ENCODE measurements at regions not wholly inside any gene's neighbourhood (a gene's known extent, or its start where the extent isn't known, plus 50 kb on each side); places are given as distances from the start of the nearest gene placed in this dataset.

- dilution Hi-C loops (cut with MboI; ENCODE audit: extremely low pct_ligation_motif_present, low sequenced_read_pairs): no loop called here
- no peaks in the 10 kb centered on the region for H3K36me3 ChIP-seq (ENCODE audit: control insufficient read depth in 2 of 2, extremely low read depth in 1 of 2, insufficient read depth in 2 of 2, low read length in 2 of 2)
- POLR2A ChIA-PET: no interaction called here
- intact Hi-C loops (cut with micrococcal nuclease): no loop called here
- H3K4me2 ChIP-seq (ENCODE audit: insufficient read depth, low read length): no peak overlapping the region
- H3K9ac ChIP-seq (replicated peaks; ENCODE audit: extremely low read depth, insufficient read depth, low read length): no peak overlapping the region
- no peak for TF ChIP-seq EZH2 (IDR thresholded peaks at IDR 0.05; ENCODE audit: borderline replicate concordance, low read depth, low read length, severe bottlenecking)
- no peak for TF ChIP-seq GATA2 (IDR thresholded peaks at IDR 0.05; ENCODE audit: insufficient read depth, insufficient read length, low read depth, low read length)
- TF ChIP-seq FOS (IDR thresholded peaks at IDR 0.05; ENCODE audit: borderline replicate concordance, insufficient read depth, low read length): no peak
- no peak for TF ChIP-seq POLR2AphosphoS5 (IDR thresholded peaks at IDR 0.05; ENCODE audit: insufficient read depth, low read depth, low read length)
- BruUV-seq (replicated peaks): no TSS peak
- no peak overlapping the region for H2AFZ ChIP-seq (ENCODE audit: low read depth, low read length)
- H3K27me3 ChIP-seq (ENCODE audit: control insufficient read depth in 2 of 2, insufficient read depth in 2 of 2, low read length in 2 of 2): no peaks in the 10 kb centered on the region
- H3K4me3 ChIP-seq (replicated peaks in 1 of 3; ENCODE audit: insufficient read depth in 1 of 3, low read depth in 1 of 3, low read length in 3 of 3): no peak overlapping the region
- no peak overlapping the region for H3K27ac ChIP-seq (ENCODE audit: insufficient read depth, low read depth, low read length)
- no peak for FAIRE-seq
- no peak for DNase-seq (ENCODE audit: low read depth, low spot score)
- H3K9me3 ChIP-seq (replicated peaks; ENCODE audit: control insufficient read depth, insufficient read depth, low read length): no peaks in the 10 kb centered on the region
- no peaks in the 10 kb centered on the region for H4K20me1 ChIP-seq (replicated peaks; ENCODE audit: control insufficient read depth, extremely low read depth, insufficient read depth, low read length)
- H3K9me1 ChIP-seq (replicated peaks; ENCODE audit: control insufficient read depth, extremely low read depth, insufficient read depth, low read length): no peaks in the 10 kb centered on the region
- no peaks in the 10 kb centered on the region for H3K79me2 ChIP-seq (ENCODE audit: control insufficient read depth, insufficient read depth, low read length)
- no peaks in the 10 kb centered on the region for H3K4me1 ChIP-seq (ENCODE audit: control insufficient read depth, extremely low read depth, insufficient read depth, low read length)
- CTCF ChIA-PET: no interaction called here
Observed at GRCh38 chr17:70879401-70879800, 710.1 kb downstream of the KCNJ2 start.

- Histone ChIP-seq H3K79me2 (ENCODE audit: control insufficient read depth, insufficient read depth, low read length) (no peaks in the 10 kb centered on the region), H3K4me2 (ENCODE audit: insufficient read depth, low read length) (no peak overlapping the region), H3K36me3 (ENCODE audit: control insufficient read depth in 2 of 2, extremely low read depth in 1 of 2, insufficient read depth in 2 of 2, low read length in 2 of 2) (no peaks in the 10 kb centered on the region), H3K9me3 (replicated peaks; ENCODE audit: control insufficient read depth, insufficient read depth, low read length) (no peaks in the 10 kb centered on the region), H3K4me3 (replicated peaks in 1 of 3; ENCODE audit: insufficient read depth in 1 of 3, low read depth in 1 of 3, low read length in 3 of 3) (no peak overlapping the region), H3K27me3 (ENCODE audit: control insufficient read depth in 2 of 2, insufficient read depth in 2 of 2, low read length in 2 of 2) (no peaks in the 10 kb centered on the region), H3K4me1 (ENCODE audit: control insufficient read depth, extremely low read depth, insufficient read depth, low read length) (no peaks in the 10 kb centered on the region), H3K27ac (ENCODE audit: insufficient read depth, low read depth, low read length) (no peak overlapping the region), H3K9me1 (replicated peaks; ENCODE audit: control insufficient read depth, extremely low read depth, insufficient read depth, low read length) (no peaks in the 10 kb centered on the region), H2AFZ (ENCODE audit: low read depth, low read length) (no peak overlapping the region), H3K9ac (replicated peaks; ENCODE audit: extremely low read depth, insufficient read depth, low read length) (no peak overlapping the region), H4K20me1 (replicated peaks; ENCODE audit: control insufficient read depth, extremely low read depth, insufficient read depth, low read length) (no peaks in the 10 kb centered on the region)
- intact Hi-C loops (cut with micrococcal nuclease) (no loop called here), dilution Hi-C loops (cut with MboI; ENCODE audit: extremely low pct_ligation_motif_present, low sequenced_read_pairs) (no loop called here)
- CTCF ChIA-PET: no interaction called here
- no peak for TF ChIP-seq MAX (IDR thresholded peaks at IDR 0.05; ENCODE audit: insufficient read depth, insufficient read length)
- no peak for TF ChIP-seq MYC (IDR thresholded peaks at IDR 0.05; ENCODE audit: low read depth, low read length)
- no peak for TF ChIP-seq EZH2 (IDR thresholded peaks at IDR 0.05; ENCODE audit: borderline replicate concordance, low read depth, low read length, severe bottlenecking)
- TF ChIP-seq, protein P1, sequence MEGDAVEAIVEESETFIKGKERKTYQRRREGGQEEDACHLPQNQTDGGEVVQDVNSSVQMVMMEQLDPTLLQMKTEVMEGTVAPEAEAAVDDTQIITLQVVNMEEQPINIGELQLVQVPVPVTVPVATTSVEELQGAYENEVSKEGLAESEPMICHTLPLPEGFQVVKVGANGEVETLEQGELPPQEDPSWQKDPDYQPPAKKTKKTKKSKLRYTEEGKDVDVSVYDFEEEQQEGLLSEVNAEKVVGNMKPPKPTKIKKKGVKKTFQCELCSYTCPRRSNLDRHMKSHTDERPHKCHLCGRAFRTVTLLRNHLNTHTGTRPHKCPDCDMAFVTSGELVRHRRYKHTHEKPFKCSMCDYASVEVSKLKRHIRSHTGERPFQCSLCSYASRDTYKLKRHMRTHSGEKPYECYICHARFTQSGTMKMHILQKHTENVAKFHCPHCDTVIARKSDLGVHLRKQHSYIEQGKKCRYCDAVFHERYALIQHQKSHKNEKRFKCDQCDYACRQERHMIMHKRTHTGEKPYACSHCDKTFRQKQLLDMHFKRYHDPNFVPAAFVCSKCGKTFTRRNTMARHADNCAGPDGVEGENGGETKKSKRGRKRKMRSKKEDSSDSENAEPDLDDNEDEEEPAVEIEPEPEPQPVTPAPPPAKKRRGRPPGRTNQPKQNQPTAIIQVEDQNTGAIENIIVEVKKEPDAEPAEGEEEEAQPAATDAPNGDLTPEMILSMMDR (IDR thresholded peaks at IDR 0.05; ENCODE audit: extremely low read depth in 1 of 2, insufficient read depth in 1 of 2, low read depth in 1 of 2, low read length in 2 of 2): no peak
- TF ChIP-seq FOS (IDR thresholded peaks at IDR 0.05; ENCODE audit: borderline replicate concordance, insufficient read depth, low read length): no peak
- TF ChIP-seq JUN (IDR thresholded peaks at IDR 0.05; ENCODE audit: borderline replicate concordance, insufficient read depth, insufficient read length, low read depth): no peak
- no peak for TF ChIP-seq POLR2AphosphoS5 (IDR thresholded peaks at IDR 0.05; ENCODE audit: insufficient read depth, low read depth, low read length)
- no peak for TF ChIP-seq POLR2A (IDR thresholded peaks at IDR 0.05; ENCODE audit: low read depth, low read length)
- no peak for TF ChIP-seq GATA2 (IDR thresholded peaks at IDR 0.05; ENCODE audit: insufficient read depth, insufficient read length, low read depth, low read length)
- no TSS peak for BruUV-seq (replicated peaks)
- DNase-seq (ENCODE audit: low read depth, low spot score) (no peak), FAIRE-seq (no peak)
- POLR2A ChIA-PET: no interaction called here
Observed at GRCh38 chr17:70881093-70881492, 711.8 kb downstream of the KCNJ2 start.

Measured in endothelial cell of umbilical vein (primary cell).